ENCODE measurements at regions not wholly inside any gene's neighbourhood (a gene's known extent, or its start where the extent isn't known, plus 50 kb on each side); places are given as distances from the start of the nearest gene placed in this dataset.

- TF ChIP-seq POLR2AphosphoS5 (IDR thresholded peaks at IDR 0.05; ENCODE audit: low read depth) (no peak), CTCF (IDR thresholded peaks at IDR 0.05; ENCODE audit: insufficient read depth, low read length) (no peak), GABPA (IDR thresholded peaks at IDR 0.05; ENCODE audit: low read depth) (no peak)
- TF ChIP-seq, protein P1, sequence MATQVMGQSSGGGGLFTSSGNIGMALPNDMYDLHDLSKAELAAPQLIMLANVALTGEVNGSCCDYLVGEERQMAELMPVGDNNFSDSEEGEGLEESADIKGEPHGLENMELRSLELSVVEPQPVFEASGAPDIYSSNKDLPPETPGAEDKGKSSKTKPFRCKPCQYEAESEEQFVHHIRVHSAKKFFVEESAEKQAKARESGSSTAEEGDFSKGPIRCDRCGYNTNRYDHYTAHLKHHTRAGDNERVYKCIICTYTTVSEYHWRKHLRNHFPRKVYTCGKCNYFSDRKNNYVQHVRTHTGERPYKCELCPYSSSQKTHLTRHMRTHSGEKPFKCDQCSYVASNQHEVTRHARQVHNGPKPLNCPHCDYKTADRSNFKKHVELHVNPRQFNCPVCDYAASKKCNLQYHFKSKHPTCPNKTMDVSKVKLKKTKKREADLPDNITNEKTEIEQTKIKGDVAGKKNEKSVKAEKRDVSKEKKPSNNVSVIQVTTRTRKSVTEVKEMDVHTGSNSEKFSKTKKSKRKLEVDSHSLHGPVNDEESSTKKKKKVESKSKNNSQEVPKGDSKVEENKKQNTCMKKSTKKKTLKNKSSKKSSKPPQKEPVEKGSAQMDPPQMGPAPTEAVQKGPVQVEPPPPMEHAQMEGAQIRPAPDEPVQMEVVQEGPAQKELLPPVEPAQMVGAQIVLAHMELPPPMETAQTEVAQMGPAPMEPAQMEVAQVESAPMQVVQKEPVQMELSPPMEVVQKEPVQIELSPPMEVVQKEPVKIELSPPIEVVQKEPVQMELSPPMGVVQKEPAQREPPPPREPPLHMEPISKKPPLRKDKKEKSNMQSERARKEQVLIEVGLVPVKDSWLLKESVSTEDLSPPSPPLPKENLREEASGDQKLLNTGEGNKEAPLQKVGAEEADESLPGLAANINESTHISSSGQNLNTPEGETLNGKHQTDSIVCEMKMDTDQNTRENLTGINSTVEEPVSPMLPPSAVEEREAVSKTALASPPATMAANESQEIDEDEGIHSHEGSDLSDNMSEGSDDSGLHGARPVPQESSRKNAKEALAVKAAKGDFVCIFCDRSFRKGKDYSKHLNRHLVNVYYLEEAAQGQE (IDR thresholded peaks at IDR 0.05; ENCODE audit: insufficient replicate concordance, low read depth) = no peak
Measured at GRCh38 chr4:178523038-178523437, 1080.8 kb upstream of the AGA start.

All from HL-60 (cell line).